Central memory CD4-positive, alpha-beta T cell (primary cell): ENCODE measurements at regions not wholly inside any gene's neighbourhood (a gene's known extent, or its start where the extent isn't known, plus 50 kb on each side); places are given as distances from the start of the nearest gene placed in this dataset.
"Not testable (repeated sequence)": the region's sequence is repeated elsewhere in the genome, so short reads cannot be mapped to it uniquely, and the experiment has no call there.

Source experiments
- DNase-seq: peaks from one replicate; pipeline ENCODE4 v3.0.0; 2022

DNA sequence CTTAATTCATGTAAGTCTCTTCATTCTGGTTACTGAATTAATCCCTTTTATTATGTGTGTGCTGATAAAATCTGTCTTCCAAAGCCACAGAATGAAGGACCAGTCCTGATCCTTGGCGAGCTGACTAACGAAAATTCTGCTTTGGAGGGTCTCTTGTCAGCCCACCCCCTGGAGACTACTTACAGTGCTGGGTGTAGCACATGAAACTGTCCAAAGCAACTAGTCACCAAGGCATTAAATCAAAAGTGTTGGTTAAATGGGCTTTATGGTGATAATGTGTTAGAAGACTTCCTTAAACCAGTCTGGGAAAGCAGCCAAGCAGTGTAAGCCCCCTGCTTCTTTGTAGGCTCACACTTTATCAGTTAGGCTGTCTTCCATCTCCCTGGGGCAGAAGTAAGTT lies 420.2 kb downstream of the SUCLG1 start:
- DNase-seq = no peak

- DNase-seq = no peak
These were observed 425.6 kb downstream of the SUCLG1 start for GRCh38 chr2:84033347-84033974.

GRCh38 chr2:84031312-84032050 lies 427.6 kb downstream of the SUCLG1 start:
- DNase-seq = no peak

DNA sequence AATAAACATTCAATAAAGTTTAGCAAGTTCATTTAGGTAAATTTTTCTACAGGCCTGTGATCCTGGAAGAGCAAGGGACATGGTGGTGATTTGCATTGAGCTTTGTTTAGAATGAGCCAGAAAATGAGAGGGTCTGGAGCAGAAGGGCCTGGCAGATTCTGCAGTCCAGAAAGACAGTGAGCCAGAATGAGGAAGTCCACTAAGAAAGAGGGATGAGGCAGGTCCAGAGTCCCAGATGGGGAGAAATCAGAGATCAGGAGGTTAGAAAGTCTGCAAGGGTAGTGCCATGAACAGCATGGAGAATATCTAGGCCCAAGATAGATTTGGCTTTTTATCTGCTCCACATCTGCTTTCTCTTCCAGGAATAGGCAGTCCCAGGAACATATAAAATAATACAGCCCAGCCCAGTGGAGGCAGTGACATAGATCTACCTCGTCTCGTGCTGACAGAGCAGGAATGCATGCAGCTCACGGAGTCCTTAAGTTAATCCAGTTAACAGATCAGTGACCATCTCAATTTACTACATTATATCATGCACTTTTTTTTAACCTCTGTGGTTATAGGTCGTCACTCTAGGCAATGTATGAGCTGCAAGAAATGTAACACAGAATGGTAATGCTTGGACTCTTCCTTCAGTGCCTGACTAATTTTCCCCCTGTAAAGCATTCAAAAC lies 429.0 kb downstream of the SUCLG1 start:
- no peak for DNase-seq

DNA sequence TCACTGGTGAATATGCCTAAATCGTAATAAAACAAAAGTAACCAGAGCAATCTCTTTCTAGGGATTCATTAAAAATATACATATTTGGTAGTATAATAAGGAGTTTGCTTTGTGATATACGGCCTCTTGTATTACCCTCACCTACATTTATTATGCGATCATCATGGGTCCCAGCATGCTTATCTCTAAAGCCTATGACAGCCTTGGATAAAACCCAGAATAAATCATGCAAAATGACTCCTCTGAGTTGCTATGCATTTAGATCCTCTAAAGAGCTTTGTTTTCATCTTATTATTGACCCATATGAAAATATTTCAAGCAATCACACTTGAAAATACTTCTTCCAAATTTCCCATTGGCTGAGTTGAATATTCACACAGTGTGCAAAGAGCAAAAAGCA lies 432.3 kb downstream of the SUCLG1 start:
- no peak for DNase-seq

- peak; percentile 1 for DNase-seq
These were observed 436.2 kb downstream of the SUCLG1 start for GRCh38 chr2:84022810-84023431.

DNA sequence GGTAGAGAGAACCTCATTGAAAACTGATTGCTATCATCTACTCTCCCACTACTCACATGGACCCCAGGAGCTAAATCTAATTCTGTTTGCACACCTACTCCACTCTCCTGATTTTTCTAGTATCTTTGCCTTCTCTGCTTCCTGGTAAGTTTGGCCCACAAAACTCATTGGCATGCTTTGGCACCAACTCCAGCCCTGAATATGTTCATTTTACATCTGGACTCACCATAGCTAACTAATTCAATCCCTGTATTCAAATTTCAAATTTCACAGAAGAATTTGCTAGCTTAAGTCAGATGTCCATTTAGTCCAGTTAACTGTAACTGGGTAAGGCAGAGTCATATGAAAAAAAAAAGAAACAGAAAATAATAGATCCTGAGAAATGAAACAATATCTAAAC lies 442.1 kb downstream of the SUCLG1 start:
- no peak for DNase-seq

DNA sequence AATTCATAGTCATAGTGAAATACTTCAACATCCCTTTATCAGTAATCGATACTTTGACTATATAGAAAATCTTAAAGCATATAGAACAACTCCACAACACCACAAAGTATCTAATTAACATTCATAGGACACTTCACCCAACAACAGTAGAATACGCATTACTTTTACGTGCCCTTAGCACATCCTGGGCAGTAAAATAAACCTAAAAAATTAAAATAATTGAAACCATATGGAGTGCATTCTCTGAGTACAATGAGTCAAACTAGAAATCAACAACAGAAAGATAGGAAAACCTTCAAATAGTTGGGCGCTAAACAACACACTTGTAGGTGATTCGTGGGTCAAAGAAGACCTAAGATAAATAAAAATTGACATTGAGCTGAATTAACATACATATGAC lies 442.9 kb downstream of the SUCLG1 start:
- DNase-seq = no peak

DNA sequence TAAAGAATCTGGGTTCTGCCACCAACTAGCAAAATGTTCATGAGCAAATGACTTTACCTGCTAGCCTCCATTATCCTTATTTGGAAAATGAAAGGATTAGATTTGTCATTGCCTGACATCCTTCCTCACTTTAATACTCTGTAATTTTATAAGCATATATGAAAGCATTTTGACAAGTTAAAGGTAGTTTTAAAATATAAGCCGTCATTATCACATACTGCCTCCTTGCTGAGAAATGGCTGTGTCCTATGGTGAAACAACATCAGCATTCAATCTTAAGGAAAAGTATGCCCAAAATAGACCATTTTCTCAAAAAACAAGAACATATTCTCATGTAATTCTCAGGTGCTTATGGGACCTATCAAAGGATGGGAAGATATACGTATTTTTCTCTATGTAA lies 461.2 kb downstream of the SUCLG1 start:
- DNase-seq = no peak

DNA sequence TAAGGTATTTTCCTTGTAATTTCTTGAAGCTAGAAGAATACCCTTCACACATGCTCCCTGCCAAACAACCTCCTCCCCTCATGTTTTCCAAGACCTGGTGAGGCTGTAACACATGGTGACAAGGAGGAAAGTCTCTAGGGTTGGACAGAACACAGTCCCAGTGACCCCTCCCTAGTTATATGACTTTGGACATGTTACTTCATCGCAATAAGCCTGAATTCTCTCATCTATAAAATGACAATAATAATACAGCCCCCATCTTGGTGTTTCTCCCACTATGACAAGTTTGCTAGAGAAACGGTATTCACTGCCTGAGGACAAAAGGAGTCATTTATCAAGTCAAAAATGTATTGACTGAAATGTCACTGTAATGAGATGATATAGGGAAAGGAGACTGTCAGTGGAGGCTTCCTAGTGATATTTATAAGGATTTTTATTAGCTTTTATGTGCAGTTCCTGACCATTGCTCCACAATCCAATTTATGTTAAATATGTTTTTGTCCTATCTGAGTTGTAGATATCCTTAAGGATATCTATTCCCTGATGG lies 464.4 kb downstream of the SUCLG1 start:
- no peak for DNase-seq

- DNase-seq = no peak
These were observed 465.0 kb downstream of the SUCLG1 start for GRCh38 chr2:83993873-83994632.

DNA sequence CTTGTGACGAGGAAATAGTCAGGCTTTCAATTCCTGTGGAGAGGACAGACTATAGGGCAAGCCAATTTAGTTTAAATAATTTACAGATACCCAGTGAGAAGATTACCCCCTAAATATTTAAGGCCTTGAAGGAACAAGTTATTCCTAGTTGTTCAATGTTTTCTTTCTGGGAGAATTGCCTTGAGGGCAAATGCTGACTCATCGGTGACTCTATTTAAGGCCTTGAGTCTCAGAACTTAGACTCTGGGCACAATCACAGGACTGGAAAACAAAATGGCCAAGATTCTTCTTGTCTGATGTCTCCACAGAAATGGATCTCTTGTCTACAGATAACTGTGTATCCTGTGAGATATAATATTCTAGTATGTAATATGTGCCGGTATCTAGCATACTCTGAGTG lies 467.1 kb downstream of the SUCLG1 start:
- DNase-seq = no peak

GRCh38 chr2:83990636-83991035 lies 468.4 kb downstream of the SUCLG1 start:
- no peak for DNase-seq

DNA sequence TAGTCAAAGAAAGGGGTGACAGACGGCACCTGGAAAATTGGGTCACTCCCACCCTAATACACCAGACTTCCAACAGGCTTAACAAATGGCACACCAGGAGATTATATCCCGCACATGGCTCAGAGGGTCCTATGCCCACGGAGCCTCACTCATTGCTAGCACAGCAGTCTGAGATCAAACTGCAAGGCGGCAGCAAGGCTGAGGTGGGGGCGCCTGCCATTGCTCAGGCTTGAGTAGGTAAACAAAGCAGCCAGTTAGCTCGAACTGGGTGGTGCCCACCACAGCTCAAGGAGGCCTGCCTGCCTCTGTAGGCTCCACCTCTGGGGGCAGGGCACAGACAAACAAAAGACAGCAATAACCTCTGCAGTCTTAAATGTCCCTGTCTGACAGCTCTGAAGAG lies 482.5 kb downstream of the SUCLG1 start:
- not testable (repeated sequence) for DNase-seq

DNA sequence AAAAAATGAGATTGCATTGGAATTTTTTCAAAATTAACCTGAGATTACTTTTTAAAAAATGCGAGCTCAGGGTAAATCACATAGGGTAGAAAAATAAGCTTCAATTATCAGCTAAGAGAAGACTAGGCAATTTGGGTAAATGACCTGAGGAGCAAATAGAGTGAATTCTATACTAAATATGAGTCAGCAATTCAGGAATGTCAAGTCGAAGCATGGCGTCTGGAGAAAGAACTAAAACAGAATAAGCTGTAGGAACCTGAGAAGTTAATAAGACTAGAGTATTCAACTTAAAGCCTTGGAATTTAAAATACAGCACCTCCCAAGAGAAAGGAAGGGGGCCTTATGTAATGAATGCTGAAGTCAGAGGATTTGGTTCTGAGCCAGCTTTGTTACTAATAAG lies 487.0 kb downstream of the SUCLG1 start:
- no peak for DNase-seq

DNA sequence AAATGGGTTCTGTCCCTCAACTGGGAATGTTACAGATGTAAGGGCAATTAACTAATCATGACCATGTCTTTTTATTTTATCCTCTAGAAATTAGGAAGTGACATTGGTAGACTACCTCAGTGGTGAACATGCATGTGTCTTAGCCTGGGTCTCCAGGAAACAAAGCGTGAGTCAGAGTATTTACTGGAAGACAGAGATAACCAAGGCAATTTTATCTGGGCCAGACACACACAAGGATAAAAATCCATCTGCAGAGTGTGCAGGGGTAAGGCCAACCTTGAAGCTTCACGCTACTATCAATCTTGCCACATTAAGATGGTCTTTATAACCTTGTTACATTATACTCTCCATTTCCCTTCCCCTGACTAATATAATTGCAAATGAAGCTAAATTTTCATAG lies 487.5 kb downstream of the SUCLG1 start:
- no peak for DNase-seq

DNA sequence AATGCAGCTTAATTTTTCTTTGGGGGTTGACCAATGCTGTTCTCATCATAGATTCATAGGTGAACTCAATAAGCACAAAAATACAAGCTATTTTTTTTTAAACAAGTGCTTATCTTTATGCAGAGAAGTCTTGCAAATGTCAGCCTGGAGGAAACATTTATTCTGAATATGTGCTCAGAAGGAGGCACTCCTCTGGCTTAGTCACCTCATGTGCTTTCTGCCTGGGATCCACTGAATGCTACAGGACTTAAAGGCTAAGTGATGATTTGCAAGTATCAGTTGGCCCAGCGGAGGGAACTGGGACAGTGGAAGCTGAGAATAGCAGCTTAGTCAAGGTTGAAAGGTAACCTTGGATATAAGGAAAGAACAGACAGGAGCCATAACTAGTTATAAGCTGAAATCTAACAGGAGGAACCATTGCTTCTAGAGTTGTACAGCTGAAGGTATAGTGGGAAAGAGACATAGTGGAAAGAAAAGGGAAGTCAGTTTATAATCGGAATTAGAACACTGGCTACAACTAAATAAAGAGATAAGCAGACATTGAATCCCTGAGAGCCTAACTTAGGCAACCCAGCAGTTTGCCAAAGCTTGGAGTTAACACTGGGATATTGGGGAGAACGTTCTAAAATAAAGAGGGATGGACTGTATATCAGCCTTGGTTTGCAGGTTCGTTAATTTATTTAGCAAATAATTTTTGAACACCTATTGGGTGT lies 488.7 kb downstream of the SUCLG1 start:
- DNase-seq = no peak

GRCh38 chr2:83969085-83969484 lies 490.0 kb downstream of the SUCLG1 start:
- no peak for DNase-seq

- DNase-seq = no peak
These were observed 491.2 kb downstream of the SUCLG1 start for GRCh38 chr2:83967854-83968253.

GRCh38 chr2:83966946-83967345 lies 492.1 kb downstream of the SUCLG1 start:
- not testable (repeated sequence) for DNase-seq

GRCh38 chr2:83961512-83961911 lies 497.6 kb downstream of the SUCLG1 start:
- no peak for DNase-seq

DNA sequence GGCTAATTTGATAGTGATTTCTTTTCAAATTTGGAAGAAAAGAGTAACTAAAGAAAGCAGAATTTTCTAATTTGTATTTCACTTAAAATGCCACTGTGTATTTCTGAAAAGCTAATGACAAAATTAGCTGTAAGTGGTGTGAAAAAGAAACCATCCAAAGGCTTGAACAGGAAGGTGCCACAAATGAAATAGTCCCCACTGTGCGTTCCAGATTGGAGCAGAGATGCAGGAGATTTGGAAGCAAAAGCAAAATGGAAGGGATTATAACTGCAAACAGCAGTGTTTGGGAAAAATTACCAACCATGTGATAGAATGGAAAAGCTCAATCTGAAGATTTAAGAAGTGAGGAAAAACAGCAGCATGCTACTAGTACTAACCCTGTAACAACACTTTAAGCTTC lies 498.7 kb downstream of the SUCLG1 start:
- DNase-seq = no peak
